OCI-LY3 (cell line): ENCODE measurements at regions not wholly inside any gene's neighbourhood (a gene's known extent, or its start where the extent isn't known, plus 50 kb on each side); places are given as distances from the start of the nearest gene placed in this dataset.
A peak's percentile ranks its signal among the peaks of the same experiment; 100 is the strongest.

Source experiments
- H2AFZ ChIP-seq: fragments of 200-600, 300-600 bp; shearing (Covaris generic); 2 replicates; pipeline ENCODE4 v1.6.0; 2014; ENCODE audit warnings: antibody characterized with exemption, low read depth, low read length
- H3K27ac ChIP-seq: fragments of 200-600, 300-600 bp; sonication (generic); 2 replicates; pipeline ENCODE4 v1.5.1; 2014; ENCODE audit warnings: mild to moderate bottlenecking, low read length, moderate library complexity, mixed read lengths
- H3K27me3 ChIP-seq: fragments of 200-600, 300-600 bp; sonication (generic); 2 replicates; pipeline ENCODE4 v1.6.1; 2014; ENCODE audit warnings: low read depth, low read length, mixed read lengths
- H3K36me3 ChIP-seq: fragments of 200-600, 300-600 bp; sonication (generic); replicated peaks from 2 replicates; pipeline ENCODE3; 2014; ENCODE audit warnings: low read depth, low read length, mixed read lengths
- H3K4me1 ChIP-seq: fragments of 300-600, 200-600 bp; sonication (generic); 2 replicates; pipeline ENCODE4 v1.6.1; 2014; ENCODE audit warnings: low read length, mixed read lengths
- H3K4me2 ChIP-seq: fragments of 200-600, 300-600 bp; sonication (generic); 2 replicates; pipeline ENCODE4 v1.6.1; 2014; ENCODE audit warnings: low read length, mixed read lengths
- H3K4me3 ChIP-seq: fragments of 300-600, 200-600 bp; sonication (generic); 2 replicates; pipeline ENCODE4 v1.5.1; 2014; ENCODE audit warnings: antibody characterized with exemption, mild to moderate bottlenecking, low read length, moderate library complexity
- H3K79me2 ChIP-seq: fragments of 300-600, 200-600 bp; shearing (Covaris generic); 2 replicates; pipeline ENCODE4 v1.6.1; 2014; ENCODE audit warnings: mild to moderate bottlenecking, low read length, mixed read lengths
- H3K9ac ChIP-seq: fragments of 300-600, 200-600 bp; shearing (Covaris generic); 2 replicates; pipeline ENCODE4 v1.6.0; 2014; ENCODE audit warnings: mild to moderate bottlenecking, low read length, moderate library complexity
- H3K9me3 ChIP-seq: fragments of 200-600, 300-600 bp; shearing (Covaris generic); 2 replicates; pipeline ENCODE4 v1.6.1; 2014; ENCODE audit warnings: low read length, mixed read lengths; ENCODE audit not compliant: insufficient read depth
- H4K20me1 ChIP-seq: fragments of 200-600, 300-600 bp; sonication (generic); 2 replicates; pipeline ENCODE4 v1.6.1; 2016; ENCODE audit warnings: low read length, mixed read lengths; ENCODE audit not compliant: insufficient read depth
- EZH2phosphoT487 ChIP-seq: fragments of 200-600 bp; shearing (Covaris generic); IDR thresholded peaks from 2 replicates; pipeline ENCODE4 v1.6.1; 2018; ENCODE audit warnings: antibody characterized with exemption, mixed run types, low read depth
- TF ChIP-seq, protein P1 (sequence below): fragments of 200-600, 300-600 bp; sonication (generic); IDR thresholded peaks from 2 replicates; pipeline ENCODE4 v1.5.1; 2014; ENCODE audit warnings: antibody characterized with exemption, low read length, low read depth

- Histone ChIP-seq H3K4me1 (peaks cover 55% of the 10 kb centered on the region), H2AFZ (no peak overlapping the region), H3K27ac (no peak overlapping the region), H3K9ac (no peak overlapping the region), H3K4me3 (no peak overlapping the region), H3K36me3 (peaks cover 3% of the 10 kb centered on the region), H4K20me1 (no peaks in the 10 kb centered on the region), H3K9me3 (no peaks in the 10 kb centered on the region), H3K27me3 (no peaks in the 10 kb centered on the region), H3K79me2 (no peaks in the 10 kb centered on the region), H3K4me2 (no peak overlapping the region)
- TF ChIP-seq, protein P1, sequence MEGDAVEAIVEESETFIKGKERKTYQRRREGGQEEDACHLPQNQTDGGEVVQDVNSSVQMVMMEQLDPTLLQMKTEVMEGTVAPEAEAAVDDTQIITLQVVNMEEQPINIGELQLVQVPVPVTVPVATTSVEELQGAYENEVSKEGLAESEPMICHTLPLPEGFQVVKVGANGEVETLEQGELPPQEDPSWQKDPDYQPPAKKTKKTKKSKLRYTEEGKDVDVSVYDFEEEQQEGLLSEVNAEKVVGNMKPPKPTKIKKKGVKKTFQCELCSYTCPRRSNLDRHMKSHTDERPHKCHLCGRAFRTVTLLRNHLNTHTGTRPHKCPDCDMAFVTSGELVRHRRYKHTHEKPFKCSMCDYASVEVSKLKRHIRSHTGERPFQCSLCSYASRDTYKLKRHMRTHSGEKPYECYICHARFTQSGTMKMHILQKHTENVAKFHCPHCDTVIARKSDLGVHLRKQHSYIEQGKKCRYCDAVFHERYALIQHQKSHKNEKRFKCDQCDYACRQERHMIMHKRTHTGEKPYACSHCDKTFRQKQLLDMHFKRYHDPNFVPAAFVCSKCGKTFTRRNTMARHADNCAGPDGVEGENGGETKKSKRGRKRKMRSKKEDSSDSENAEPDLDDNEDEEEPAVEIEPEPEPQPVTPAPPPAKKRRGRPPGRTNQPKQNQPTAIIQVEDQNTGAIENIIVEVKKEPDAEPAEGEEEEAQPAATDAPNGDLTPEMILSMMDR: no peak
- TF ChIP-seq EZH2phosphoT487: no peak
These were observed 56.0 kb upstream of the PIM1 start for GRCh38 chr6:37113976-37114375.

DNA sequence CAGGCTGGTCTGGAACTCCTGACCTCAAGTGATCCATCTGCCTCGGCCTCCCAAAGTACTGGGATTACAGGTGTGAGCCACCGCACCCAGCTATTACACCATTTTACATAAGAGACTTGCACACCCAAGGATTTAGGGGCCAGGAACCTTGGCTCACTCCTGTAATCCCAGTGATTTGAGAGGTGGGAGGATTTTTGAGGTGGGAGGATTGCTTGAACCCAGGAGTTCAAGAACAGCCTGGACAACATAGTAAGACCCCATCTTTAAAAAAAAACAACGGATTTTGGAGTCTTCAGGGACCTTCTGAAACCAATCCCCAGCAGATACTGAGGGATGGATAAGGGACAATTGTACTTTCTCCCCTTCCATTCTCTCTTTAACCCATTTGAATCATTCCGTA lies 55.3 kb upstream of the PIM1 start:
- Histone ChIP-seq H4K20me1 (no peaks in the 10 kb centered on the region), H3K9ac (no peak overlapping the region), H3K4me3 (no peak overlapping the region), H3K79me2 (no peaks in the 10 kb centered on the region), H3K36me3 (peaks cover 3% of the 10 kb centered on the region), H3K27me3 (no peaks in the 10 kb centered on the region), H2AFZ (no peak overlapping the region), H3K9me3 (no peaks in the 10 kb centered on the region), H3K4me2 (no peak overlapping the region), H3K4me1 (peaks cover 57% of the 10 kb centered on the region), H3K27ac (no peak overlapping the region)
- TF ChIP-seq, protein P1: no peak
- no peak for TF ChIP-seq EZH2phosphoT487

- Histone ChIP-seq H3K4me2 (peak overlapping the region; percentile 44), H3K4me3 (no peak overlapping the region), H3K27ac (peak overlapping the region; percentile 45), H3K36me3 (peaks cover 3% of the 10 kb centered on the region), H4K20me1 (no peaks in the 10 kb centered on the region), H3K27me3 (no peaks in the 10 kb centered on the region), H2AFZ (no peak overlapping the region), H3K9me3 (no peaks in the 10 kb centered on the region), H3K4me1 (peaks cover 55% of the 10 kb centered on the region), H3K9ac (no peak overlapping the region), H3K79me2 (no peaks in the 10 kb centered on the region)
- no peak for TF ChIP-seq EZH2phosphoT487
- TF ChIP-seq, protein P1: no peak
These were observed 54.6 kb upstream of the PIM1 start for GRCh38 chr6:37115236-37115895.

DNA sequence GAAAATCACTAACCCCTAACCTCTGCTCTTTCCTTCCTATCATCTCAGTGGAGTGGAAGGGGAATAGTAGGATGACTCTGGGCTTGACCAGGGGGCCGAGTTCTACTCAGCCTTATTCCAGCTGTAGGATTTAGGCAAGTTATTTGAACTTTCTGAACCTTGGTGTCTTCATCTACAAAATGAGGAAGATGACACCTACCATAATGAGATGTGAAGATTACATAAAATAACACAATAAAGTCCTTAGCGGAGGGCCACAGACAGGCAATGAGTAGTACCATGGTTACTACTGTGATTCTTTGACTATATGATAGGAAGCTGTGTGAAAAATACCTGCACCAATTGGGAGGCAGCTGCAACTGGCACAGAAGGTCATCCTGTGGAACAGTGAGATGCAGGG lies 53.6 kb upstream of the PIM1 start:
- H2AFZ ChIP-seq: no peak overlapping the region
- H3K4me1 ChIP-seq: peaks cover 46% of the 10 kb centered on the region
- no peaks in the 10 kb centered on the region for H3K79me2 ChIP-seq
- TF ChIP-seq, protein P1: no peak
- no peak for TF ChIP-seq EZH2phosphoT487
- H3K4me2 ChIP-seq: peak overlapping the region; percentile 20; the same call in 1 of the 2 replicates
- peak overlapping the region; percentile 15; the same call in 1 of the 2 replicates for H3K27ac ChIP-seq
- no peaks in the 10 kb centered on the region for H4K20me1 ChIP-seq
- H3K9ac ChIP-seq: no peak overlapping the region
- H3K36me3 ChIP-seq: peaks cover 3% of the 10 kb centered on the region
- H3K9me3 ChIP-seq: no peaks in the 10 kb centered on the region
- no peak overlapping the region for H3K4me3 ChIP-seq
- no peaks in the 10 kb centered on the region for H3K27me3 ChIP-seq
